Cardiac muscle cell (in vitro differentiated cells and primary cell): ENCODE measurements at regions not wholly inside any gene's neighbourhood (a gene's known extent, or its start where the extent isn't known, plus 50 kb on each side); places are given as distances from the start of the nearest gene placed in this dataset.

Experiments
- DNase-seq, 2 donors: peaks; one replicate each; pipeline versions ENCODE4 v3.0.0 to v3.0.0-alpha.2; 2010 to 2017; ENCODE audit warnings: low read depth in 1 of 2, low spot score in 1 of 2
- H3K27ac ChIP-seq: fragments of 200-600 bp; sonication (generic); 2 replicates; pipeline ENCODE4 v1.5.1; 2016
- H3K27me3 ChIP-seq: fragments of 200-600 bp; sonication (generic); 2 replicates; pipeline ENCODE4 v1.6.0; 2016; ENCODE audit warnings: control low read depth
- H3K36me3 ChIP-seq: fragments of 200-600 bp; sonication (generic); 2 replicates; pipeline ENCODE4 v1.5.1; 2016; ENCODE audit warnings: control low read depth
- H3K4me1 ChIP-seq: fragments of 200-600 bp; sonication (generic); 2 replicates; pipeline ENCODE4 v1.8.1; 2017; ENCODE audit warnings: low read depth, mild to moderate bottlenecking, mixed run types
- H3K4me3 ChIP-seq: fragments of 200-600 bp; sonication (generic); 2 replicates; pipeline ENCODE4 v1.5.1; 2016; ENCODE audit warnings: mild to moderate bottlenecking
- H3K9me3 ChIP-seq: fragments of 200-600 bp; sonication (generic); 2 replicates; pipeline ENCODE4 v1.5.1; 2017; ENCODE audit warnings: low read depth, mild to moderate bottlenecking, control low read depth
- TF ChIP-seq, protein P1 (sequence below): IDR thresholded peaks from 2 replicates; pipeline ENCODE4 v1.5.1; 2012; ENCODE audit warnings: low read depth, mild to moderate bottlenecking, low read length

DNA sequence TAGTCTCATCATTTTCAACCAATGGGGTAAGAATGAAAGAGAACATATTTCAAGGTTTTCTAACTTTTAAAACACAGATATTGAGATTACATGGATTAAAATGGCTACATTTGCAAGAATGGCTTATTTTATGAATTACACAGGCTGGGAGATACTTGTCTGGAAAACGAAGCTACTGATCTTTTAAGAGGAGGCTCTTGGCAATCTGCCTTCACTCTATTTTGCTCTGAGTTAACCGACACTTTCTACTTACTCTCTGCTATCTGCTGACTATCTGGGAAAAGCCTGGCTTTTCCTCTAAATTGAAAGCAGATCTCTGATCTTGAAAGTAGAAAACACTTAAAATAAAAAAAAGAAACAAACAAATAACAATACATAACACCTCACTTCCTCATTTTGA is 325.4 kb upstream of the LINC00305 start:
- DNase-seq = peak in 1 of 2 donors; percentile 3
- Histone ChIP-seq H3K27ac (no peak overlapping the region), H3K4me1 (no peaks in the 10 kb centered on the region), H3K27me3 (no peaks in the 10 kb centered on the region), H3K36me3 (no peaks in the 10 kb centered on the region), H3K4me3 (no peak overlapping the region), H3K9me3 (no peaks in the 10 kb centered on the region)
- TF ChIP-seq, protein P1, sequence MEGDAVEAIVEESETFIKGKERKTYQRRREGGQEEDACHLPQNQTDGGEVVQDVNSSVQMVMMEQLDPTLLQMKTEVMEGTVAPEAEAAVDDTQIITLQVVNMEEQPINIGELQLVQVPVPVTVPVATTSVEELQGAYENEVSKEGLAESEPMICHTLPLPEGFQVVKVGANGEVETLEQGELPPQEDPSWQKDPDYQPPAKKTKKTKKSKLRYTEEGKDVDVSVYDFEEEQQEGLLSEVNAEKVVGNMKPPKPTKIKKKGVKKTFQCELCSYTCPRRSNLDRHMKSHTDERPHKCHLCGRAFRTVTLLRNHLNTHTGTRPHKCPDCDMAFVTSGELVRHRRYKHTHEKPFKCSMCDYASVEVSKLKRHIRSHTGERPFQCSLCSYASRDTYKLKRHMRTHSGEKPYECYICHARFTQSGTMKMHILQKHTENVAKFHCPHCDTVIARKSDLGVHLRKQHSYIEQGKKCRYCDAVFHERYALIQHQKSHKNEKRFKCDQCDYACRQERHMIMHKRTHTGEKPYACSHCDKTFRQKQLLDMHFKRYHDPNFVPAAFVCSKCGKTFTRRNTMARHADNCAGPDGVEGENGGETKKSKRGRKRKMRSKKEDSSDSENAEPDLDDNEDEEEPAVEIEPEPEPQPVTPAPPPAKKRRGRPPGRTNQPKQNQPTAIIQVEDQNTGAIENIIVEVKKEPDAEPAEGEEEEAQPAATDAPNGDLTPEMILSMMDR = no peak

DNA sequence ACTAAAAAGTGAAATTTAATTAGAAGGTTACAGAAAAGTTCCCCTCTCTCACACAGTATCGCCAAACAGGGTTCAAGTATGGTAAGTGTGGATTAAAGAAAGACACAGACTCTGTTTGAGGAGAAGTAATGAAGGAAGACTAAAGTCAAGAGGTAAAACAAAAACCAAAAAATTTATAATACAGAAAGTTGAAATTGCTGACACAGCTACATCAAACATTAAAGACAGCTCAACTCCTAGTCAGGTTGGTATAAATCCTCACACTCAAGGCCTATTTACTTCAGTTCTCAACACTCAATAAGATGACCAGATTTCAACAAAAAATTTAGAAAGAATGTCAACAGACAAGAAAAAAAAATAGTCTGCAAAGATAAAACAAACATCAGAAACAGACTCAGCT is 300.5 kb upstream of the LINC00305 start:
- Histone ChIP-seq H3K9me3 (no peaks in the 10 kb centered on the region), H3K36me3 (no peaks in the 10 kb centered on the region), H3K4me1 (no peaks in the 10 kb centered on the region), H3K27me3 (no peaks in the 10 kb centered on the region), H3K4me3 (no peak overlapping the region), H3K27ac (no peak overlapping the region)
- no peak for DNase-seq
- TF ChIP-seq, protein P1 = no peak

DNA sequence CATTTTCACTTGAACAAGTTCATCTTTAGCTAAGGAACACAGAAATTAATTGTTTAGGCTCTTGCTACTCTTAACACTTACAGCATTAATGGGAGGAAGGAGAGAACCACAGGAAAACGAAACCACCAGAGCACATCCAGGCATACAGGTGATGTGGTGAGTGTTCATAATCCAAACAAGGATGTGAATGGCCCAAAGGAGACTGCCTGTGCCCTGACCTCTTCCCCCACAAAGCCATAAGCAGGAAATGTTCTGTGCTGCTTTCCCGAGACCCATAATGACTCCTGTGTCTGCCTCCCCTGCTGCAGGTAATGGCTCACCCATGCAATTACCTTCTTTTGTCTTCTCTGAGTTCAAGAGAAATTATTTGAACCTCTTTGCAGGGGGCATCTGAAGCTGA is 295.9 kb upstream of the LINC00305 start:
- Histone ChIP-seq H3K4me1 (no peaks in the 10 kb centered on the region), H3K27me3 (no peaks in the 10 kb centered on the region), H3K36me3 (no peaks in the 10 kb centered on the region), H3K4me3 (no peak overlapping the region), H3K27ac (no peak overlapping the region), H3K9me3 (no peaks in the 10 kb centered on the region)
- DNase-seq = no peak
- TF ChIP-seq, protein P1 = no peak

DNA sequence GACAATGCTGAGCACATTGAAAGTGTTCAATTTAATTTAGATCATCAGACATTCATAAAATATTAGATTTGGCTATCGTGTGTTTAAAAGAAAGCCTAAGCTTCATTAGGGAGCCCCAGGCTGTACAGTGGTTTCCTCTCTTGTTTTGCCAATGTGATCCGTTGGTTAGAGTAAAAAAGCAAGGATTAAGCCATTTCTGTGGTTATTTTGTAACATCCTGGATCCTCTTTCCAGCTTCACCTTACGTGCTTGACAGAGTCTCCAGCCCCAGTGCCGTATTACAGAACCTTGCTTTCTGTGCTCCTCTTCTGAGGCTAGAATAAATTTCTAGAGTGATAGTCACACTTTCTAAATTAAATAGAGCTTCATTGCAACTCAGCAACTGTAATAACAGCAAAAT is 289.3 kb upstream of the LINC00305 start:
- H3K36me3 ChIP-seq = no peaks in the 10 kb centered on the region

DNA sequence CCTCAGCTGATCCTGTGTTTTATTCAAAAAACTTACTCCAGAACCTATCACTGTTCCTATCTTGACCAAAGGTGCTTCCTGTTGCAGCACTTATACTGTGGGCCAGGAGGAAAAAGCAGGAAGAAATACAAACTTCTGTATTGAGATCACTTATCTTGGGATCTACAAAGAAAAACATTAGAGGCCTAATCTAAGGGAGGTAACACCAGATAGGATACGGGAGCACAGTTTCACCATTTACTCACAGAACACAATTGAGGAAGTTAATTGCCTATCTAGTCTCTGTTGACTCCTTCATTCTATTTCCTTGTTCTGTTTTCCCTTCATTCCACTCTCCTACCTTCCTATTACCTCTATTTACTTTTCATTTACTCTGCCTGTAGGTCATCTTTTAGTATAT is 287.2 kb upstream of the LINC00305 start:
- Histone ChIP-seq H3K27ac (no peak overlapping the region), H3K27me3 (no peaks in the 10 kb centered on the region), H3K36me3 (no peaks in the 10 kb centered on the region), H3K4me3 (no peak overlapping the region), H3K4me1 (no peaks in the 10 kb centered on the region), H3K9me3 (no peaks in the 10 kb centered on the region)
- TF ChIP-seq, protein P1 = no peak
- DNase-seq = no peak

More for the DNA sequence above, 289.3 kb upstream of the LINC00305 start:
- H3K9me3 ChIP-seq = no peaks in the 10 kb centered on the region
- no peak overlapping the region for H3K27ac ChIP-seq
- TF ChIP-seq, protein P1 = no peak
- H3K4me3 ChIP-seq = no peak overlapping the region
- DNase-seq = no peak
- no peaks in the 10 kb centered on the region for H3K27me3 ChIP-seq
- no peaks in the 10 kb centered on the region for H3K4me1 ChIP-seq

DNA sequence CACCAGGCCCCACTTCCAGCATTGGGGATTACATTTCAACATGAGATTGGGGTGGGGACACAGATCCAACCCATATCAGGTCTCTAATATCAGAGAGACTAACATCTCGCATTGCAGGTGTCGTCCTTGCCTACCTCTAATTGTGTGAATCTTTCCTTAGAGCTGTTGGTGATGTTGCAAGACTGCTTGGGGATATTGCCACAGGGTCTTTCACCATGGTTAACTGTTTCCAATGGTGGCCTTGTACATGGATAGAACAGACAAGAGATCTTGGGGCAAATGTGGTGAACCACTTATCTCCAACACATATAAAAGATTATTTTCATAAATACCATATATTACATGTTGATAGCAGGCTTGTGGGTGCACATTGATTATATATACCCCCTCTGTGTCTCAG is 270.3 kb upstream of the LINC00305 start:
- H3K4me1 ChIP-seq = no peaks in the 10 kb centered on the region

More for the DNA sequence above, 270.3 kb upstream of the LINC00305 start:
- H3K27me3 ChIP-seq = no peaks in the 10 kb centered on the region
- TF ChIP-seq, protein P1 = no peak
- no peaks in the 10 kb centered on the region for H3K36me3 ChIP-seq
- DNase-seq = no peak
- H3K27ac ChIP-seq = no peak overlapping the region
- H3K9me3 ChIP-seq = no peaks in the 10 kb centered on the region
- H3K4me3 ChIP-seq = no peak overlapping the region
